ENCODE measurements at regions not wholly inside any gene's neighbourhood (a gene's known extent, or its start where the extent isn't known, plus 50 kb on each side); places are given as distances from the start of the nearest gene placed in this dataset.
"Not testable (repeated sequence)": the region's sequence is repeated elsewhere in the genome, so short reads cannot be mapped to it uniquely, and the experiment has no call there.

DNA sequence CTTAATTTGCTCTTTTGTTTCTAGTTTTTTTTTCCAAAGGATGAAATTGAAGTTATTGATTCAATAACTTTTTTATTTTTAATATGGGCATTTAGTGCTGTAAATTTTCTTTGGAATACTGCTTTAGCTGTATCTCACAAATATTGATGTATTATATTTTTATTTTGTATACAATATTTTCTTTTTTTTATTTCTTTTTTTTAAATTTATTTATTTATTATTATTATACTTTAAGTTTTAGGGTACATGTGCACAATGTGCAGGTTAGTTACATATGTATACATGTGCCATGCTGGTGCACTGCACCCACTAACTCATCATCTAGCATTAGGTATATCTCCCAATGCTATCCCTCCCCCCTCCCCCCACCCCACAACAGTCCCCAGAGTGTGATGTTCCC lies 823.7 kb downstream of the KCTD16 start:
- not testable (repeated sequence) for H3K27ac Mint-ChIP-seq; H3K4me1 ChIP-seq (ENCODE audit: control insufficient read depth, insufficient read depth, low read length, poor library complexity, severe bottlenecking); H3K9me3 ChIP-seq (ENCODE audit: control insufficient read depth in 2 of 2, low read length in 2 of 2); H3K4me3 ChIP-seq (ENCODE audit: low read depth, low read length); H3K9me3 Mint-ChIP-seq; H3K27me3 ChIP-seq (ENCODE audit: control insufficient read depth, insufficient read depth, low read length); ATAC-seq (ENCODE audit: low read depth in 2 of 2); DNase-seq; H3K4me3 Mint-ChIP-seq; H3K27ac ChIP-seq (ENCODE audit: insufficient read depth, low read length, poor library complexity, severe bottlenecking); H3K4me1 Mint-ChIP-seq; H3K36me3 ChIP-seq (ENCODE audit: control insufficient read depth, insufficient read depth, low read length); H3K36me3 Mint-ChIP-seq; H3K27me3 Mint-ChIP-seq

DNA sequence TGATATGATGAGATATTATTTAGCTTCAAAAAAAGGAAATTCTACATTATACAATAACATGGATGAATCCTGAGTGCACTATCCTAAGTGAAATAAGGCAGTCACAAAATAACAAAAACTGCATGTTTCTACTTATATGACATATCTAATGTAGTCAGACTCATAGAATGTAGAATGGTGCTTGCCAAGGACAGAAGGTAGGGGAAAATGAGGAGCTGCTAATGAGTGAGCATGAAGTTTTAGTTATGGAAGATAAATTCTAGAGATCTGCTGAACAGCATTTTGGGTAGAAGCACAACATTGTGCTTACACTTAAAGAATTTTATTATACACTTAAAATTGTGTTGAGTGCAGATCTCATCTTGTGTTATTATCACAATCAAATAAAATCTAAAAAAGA lies 812.4 kb downstream of the KCTD16 start:
- Histone ChIP-seq H3K27ac (ENCODE audit: insufficient read depth, low read length, poor library complexity, severe bottlenecking) (no peak overlapping the region), H3K27me3 (ENCODE audit: control insufficient read depth, insufficient read depth, low read length) (no peaks in the 10 kb centered on the region), H3K4me3 (ENCODE audit: low read depth, low read length) (no peak overlapping the region), H3K9me3 (ENCODE audit: control insufficient read depth in 2 of 2, low read length in 2 of 2) (no peaks in the 10 kb centered on the region), H3K36me3 (ENCODE audit: control insufficient read depth, insufficient read depth, low read length) (no peaks in the 10 kb centered on the region), H3K4me1 (ENCODE audit: control insufficient read depth, insufficient read depth, low read length, poor library complexity, severe bottlenecking) (no peaks in the 10 kb centered on the region)
- Mint-ChIP-seq H3K36me3 (no peaks in the 10 kb centered on the region), H3K9me3 (peaks cover 2 to 32% (median 4%) of the 10 kb centered on the region in 7 donors), H3K27me3 (no peaks in the 10 kb centered on the region), H3K4me3 (no peak overlapping the region), H3K27ac (no peak overlapping the region), H3K4me1 (no peaks in the 10 kb centered on the region)
- DNase-seq (no peak), ATAC-seq (ENCODE audit: low read depth in 2 of 2) (no peak)

DNA sequence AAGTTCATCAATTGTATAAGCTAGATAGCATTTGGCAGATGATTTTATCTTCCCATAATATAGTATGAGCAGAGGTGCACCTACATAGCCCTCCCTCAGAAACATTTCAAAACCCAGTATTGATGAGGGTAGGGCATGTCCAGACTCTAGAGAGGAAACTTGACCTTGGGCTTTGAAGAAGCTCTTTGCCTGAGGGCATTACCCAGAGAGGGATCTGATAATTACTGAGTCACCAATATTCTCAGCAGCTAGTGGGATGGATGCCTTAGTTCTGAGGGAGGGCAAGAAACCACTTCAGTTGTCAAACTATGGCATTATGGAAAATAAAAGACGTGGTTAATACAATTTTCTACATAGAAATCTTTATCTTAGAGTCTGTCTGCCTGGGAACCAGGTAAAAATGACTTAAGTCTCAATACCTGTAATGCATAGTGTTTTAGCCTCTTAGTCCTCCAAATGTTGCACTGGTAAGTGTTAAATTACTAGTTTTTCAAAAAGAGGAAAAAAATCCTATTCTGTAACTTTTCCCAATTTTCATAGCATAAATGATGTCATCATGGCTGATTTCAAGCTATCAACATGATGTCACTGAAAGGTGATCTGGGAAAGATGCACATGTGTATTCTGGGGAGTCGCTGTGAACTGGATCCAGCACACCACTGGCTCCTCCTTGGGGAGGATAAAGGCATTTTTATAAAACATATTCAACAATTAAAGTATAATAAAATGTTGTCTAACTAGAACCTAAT lies 809.0 kb downstream of the KCTD16 start:
- no peak overlapping the region for H3K4me3 ChIP-seq (ENCODE audit: low read depth, low read length)
- no peak overlapping the region for H3K27ac ChIP-seq (ENCODE audit: insufficient read depth, low read length, poor library complexity, severe bottlenecking)
- Mint-ChIP-seq H3K9me3 (peaks cover 0 to 21% (median 2%) of the 10 kb centered on the region in 7 donors), H3K27ac (no peak overlapping the region), H3K36me3 (no peaks in the 10 kb centered on the region), H3K27me3 (no peaks in the 10 kb centered on the region), H3K4me1 (no peaks in the 10 kb centered on the region), H3K4me3 (no peak overlapping the region)
- H3K9me3 ChIP-seq (ENCODE audit: control insufficient read depth in 2 of 2, low read length in 2 of 2), result no peaks in the 10 kb centered on the region
- DNase-seq (no peak), ATAC-seq (ENCODE audit: low read depth in 2 of 2) (no peak)
- no peaks in the 10 kb centered on the region for H3K36me3 ChIP-seq (ENCODE audit: control insufficient read depth, insufficient read depth, low read length)
- no peaks in the 10 kb centered on the region for H3K27me3 ChIP-seq (ENCODE audit: control insufficient read depth, insufficient read depth, low read length)
- no peaks in the 10 kb centered on the region for H3K4me1 ChIP-seq (ENCODE audit: control insufficient read depth, insufficient read depth, low read length, poor library complexity, severe bottlenecking)

DNA sequence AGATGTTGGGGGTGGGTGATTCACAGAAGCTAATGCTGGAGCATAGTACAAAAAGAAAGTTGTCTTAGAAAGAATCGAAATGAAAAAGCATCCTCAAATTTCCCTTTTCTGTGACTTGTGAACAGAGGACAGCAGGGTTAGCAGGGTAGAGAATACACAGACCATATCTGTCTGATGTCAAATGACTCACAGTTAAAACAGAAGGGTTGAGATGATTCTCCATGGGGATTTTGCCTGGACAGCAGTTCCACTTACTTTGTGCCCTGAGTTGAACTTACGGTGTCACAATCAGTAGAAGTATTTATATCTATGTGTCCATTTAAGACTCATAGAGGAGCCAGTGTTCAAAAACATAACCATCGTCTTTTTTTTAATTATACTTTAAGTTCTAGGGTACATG lies 801.6 kb downstream of the KCTD16 start:
- no peaks in the 10 kb centered on the region for H3K27me3 Mint-ChIP-seq
- Histone ChIP-seq H3K36me3 (ENCODE audit: control insufficient read depth, insufficient read depth, low read length) (no peaks in the 10 kb centered on the region), H3K4me3 (ENCODE audit: low read depth, low read length) (no peak overlapping the region), H3K4me1 (ENCODE audit: control insufficient read depth, insufficient read depth, low read length, poor library complexity, severe bottlenecking) (no peaks in the 10 kb centered on the region), H3K27ac (ENCODE audit: insufficient read depth, low read length, poor library complexity, severe bottlenecking) (no peak overlapping the region), H3K9me3 (ENCODE audit: control insufficient read depth in 2 of 2, low read length in 2 of 2) (peaks cover 0 to 2% of the 10 kb centered on the region in 2 experiments), H3K27me3 (ENCODE audit: control insufficient read depth, insufficient read depth, low read length) (no peaks in the 10 kb centered on the region)
- ATAC-seq (ENCODE audit: low read depth in 2 of 2) (no peak), DNase-seq (no peak)
- no peaks in the 10 kb centered on the region for H3K36me3 Mint-ChIP-seq
- H3K4me3 Mint-ChIP-seq, result no peak overlapping the region
- H3K4me1 Mint-ChIP-seq, result no peaks in the 10 kb centered on the region
- no peak overlapping the region for H3K27ac Mint-ChIP-seq
- H3K9me3 Mint-ChIP-seq, result peaks cover 0 to 16% (median 4%) of the 10 kb centered on the region in 7 donors

DNA sequence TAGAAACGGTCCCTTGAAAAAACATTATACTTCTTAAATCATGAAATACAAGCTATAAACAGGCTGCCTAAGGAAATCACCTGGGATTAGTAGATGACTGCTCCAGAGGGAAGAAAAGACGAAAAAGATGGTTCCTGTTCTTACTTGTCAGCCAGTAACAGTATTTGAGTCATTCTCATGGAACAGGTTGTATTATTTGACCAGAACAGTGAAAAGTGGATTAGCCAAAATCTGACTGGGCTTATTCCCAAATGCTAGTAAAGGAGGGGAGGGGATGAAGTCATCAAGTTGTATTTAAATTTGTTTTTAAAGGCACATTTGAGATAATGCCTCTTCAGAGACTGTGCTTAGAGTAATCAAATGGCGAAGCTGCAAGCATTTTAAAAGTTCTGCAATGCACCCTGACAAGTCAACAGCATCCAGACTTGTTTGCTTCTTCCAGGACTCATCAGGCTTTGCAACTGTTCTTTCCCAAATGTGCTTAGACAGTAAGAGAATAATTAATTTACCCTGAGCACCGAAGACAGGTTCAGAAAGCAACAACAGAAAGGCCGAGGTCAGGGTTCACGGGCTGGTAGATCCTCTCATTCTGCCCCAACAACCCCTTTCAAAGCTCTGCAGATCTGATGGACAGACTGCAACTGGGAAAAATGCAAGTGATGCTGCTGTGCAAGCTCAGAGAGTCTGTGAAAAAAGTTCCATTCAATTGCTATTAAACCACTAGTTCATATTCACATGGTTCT lies 800.6 kb downstream of the KCTD16 start:
- Mint-ChIP-seq H3K4me1 (no peaks in the 10 kb centered on the region), H3K27me3 (no peaks in the 10 kb centered on the region), H3K36me3 (no peaks in the 10 kb centered on the region), H3K4me3 (no peak overlapping the region), H3K9me3 (peaks cover 0 to 16% (median 6%) of the 10 kb centered on the region in 7 donors), H3K27ac (no peak overlapping the region)
- Histone ChIP-seq H3K27me3 (ENCODE audit: control insufficient read depth, insufficient read depth, low read length) (no peaks in the 10 kb centered on the region), H3K4me1 (ENCODE audit: control insufficient read depth, insufficient read depth, low read length, poor library complexity, severe bottlenecking) (no peaks in the 10 kb centered on the region), H3K9me3 (ENCODE audit: control insufficient read depth in 2 of 2, low read length in 2 of 2) (peaks cover 0 to 2% of the 10 kb centered on the region in 2 experiments), H3K4me3 (ENCODE audit: low read depth, low read length) (no peak overlapping the region), H3K27ac (ENCODE audit: insufficient read depth, low read length, poor library complexity, severe bottlenecking) (no peak overlapping the region), H3K36me3 (ENCODE audit: control insufficient read depth, insufficient read depth, low read length) (no peaks in the 10 kb centered on the region)
- ATAC-seq (ENCODE audit: low read depth in 2 of 2), result no peak
- DNase-seq, result no peak

DNA sequence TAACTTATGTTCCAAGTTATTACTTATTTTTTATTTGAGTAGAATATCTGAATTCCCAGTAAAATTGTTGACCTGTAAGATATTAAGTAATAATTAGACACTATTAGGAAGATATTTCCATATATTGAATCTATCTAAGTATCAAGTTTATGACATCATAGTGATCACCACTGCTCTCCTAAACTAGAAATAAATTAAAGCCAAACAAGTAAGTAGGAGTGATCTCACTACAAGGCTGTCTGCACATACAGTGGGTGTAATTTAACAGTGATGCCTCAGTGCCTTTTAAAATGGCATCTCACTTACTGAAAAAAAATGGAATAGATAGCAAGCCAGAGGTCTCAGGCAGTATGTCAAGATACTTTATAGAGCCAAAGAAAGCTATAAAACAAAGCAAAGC lies 789.6 kb downstream of the KCTD16 start:
- H3K36me3 ChIP-seq (ENCODE audit: control insufficient read depth, insufficient read depth, low read length), result no peaks in the 10 kb centered on the region
- H3K4me1 ChIP-seq (ENCODE audit: control insufficient read depth, insufficient read depth, low read length, poor library complexity, severe bottlenecking), result no peaks in the 10 kb centered on the region
- no peak overlapping the region for H3K4me3 Mint-ChIP-seq
- H3K27ac ChIP-seq (ENCODE audit: insufficient read depth, low read length, poor library complexity, severe bottlenecking), result no peak overlapping the region
- ATAC-seq (ENCODE audit: low read depth in 2 of 2) (no peak), DNase-seq (no peak)
- no peaks in the 10 kb centered on the region for H3K36me3 Mint-ChIP-seq
- no peak overlapping the region for H3K4me3 ChIP-seq (ENCODE audit: low read depth, low read length)
- H3K27ac Mint-ChIP-seq, result no peak overlapping the region
- H3K27me3 Mint-ChIP-seq, result no peaks in the 10 kb centered on the region
- no peaks in the 10 kb centered on the region for H3K4me1 Mint-ChIP-seq
- no peaks in the 10 kb centered on the region for H3K9me3 ChIP-seq (ENCODE audit: control insufficient read depth in 2 of 2, low read length in 2 of 2)
- no peaks in the 10 kb centered on the region for H3K27me3 ChIP-seq (ENCODE audit: control insufficient read depth, insufficient read depth, low read length)
- peaks cover 0 to 8% (median 0%) of the 10 kb centered on the region in 7 donors for H3K9me3 Mint-ChIP-seq

DNA sequence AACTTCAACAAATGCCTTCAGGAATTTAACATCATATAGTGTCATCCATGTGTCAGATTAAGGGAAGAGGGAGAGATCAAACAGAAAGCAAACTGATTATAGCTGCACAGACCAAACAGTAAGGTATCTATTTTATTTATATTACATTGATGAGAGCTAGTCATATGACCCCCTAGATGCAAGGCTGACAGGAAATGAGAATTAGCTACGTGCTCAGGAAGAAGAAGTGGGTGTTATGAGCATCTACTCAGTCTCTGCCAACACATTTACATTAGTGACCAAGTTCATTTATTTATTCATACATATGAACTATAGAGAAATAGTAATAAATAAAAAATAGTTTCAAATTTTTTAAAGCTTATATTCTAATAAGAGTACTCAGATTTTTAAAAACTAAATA lies 787.3 kb downstream of the KCTD16 start:
- Histone ChIP-seq H3K27me3 (ENCODE audit: control insufficient read depth, insufficient read depth, low read length) (no peaks in the 10 kb centered on the region), H3K9me3 (ENCODE audit: control insufficient read depth in 2 of 2, low read length in 2 of 2) (no peaks in the 10 kb centered on the region), H3K4me3 (ENCODE audit: low read depth, low read length) (no peak overlapping the region), H3K4me1 (ENCODE audit: control insufficient read depth, insufficient read depth, low read length, poor library complexity, severe bottlenecking) (no peaks in the 10 kb centered on the region), H3K27ac (ENCODE audit: insufficient read depth, low read length, poor library complexity, severe bottlenecking) (no peak overlapping the region), H3K36me3 (ENCODE audit: control insufficient read depth, insufficient read depth, low read length) (no peaks in the 10 kb centered on the region)
- DNase-seq (no peak), ATAC-seq (ENCODE audit: low read depth in 2 of 2) (no peak)
- no peak overlapping the region for H3K27ac Mint-ChIP-seq
- H3K36me3 Mint-ChIP-seq, result no peaks in the 10 kb centered on the region
- peaks cover 0 to 8% (median 0%) of the 10 kb centered on the region in 7 donors for H3K9me3 Mint-ChIP-seq
- H3K4me1 Mint-ChIP-seq, result no peaks in the 10 kb centered on the region
- H3K27me3 Mint-ChIP-seq, result no peaks in the 10 kb centered on the region
- H3K4me3 Mint-ChIP-seq, result no peak overlapping the region

DNA sequence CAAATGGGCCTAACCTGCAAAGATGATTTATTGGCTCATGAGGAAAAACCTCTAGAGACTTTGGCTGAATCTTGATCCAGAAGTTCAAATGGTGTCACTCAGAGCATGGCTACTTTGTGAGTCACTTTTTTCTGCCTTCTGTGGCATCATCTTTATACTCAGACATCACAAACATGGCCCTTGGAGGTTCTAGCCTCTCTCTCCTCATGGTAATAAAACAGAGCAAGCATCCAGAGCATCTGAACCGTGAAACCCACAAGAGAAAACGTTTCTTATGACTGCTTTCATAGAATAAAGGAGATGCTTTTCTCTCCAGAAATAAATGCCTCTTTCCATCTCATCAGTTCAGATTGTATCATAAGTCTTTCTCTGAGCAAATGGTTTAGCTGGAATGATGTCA lies 780.3 kb downstream of the KCTD16 start:
- Mint-ChIP-seq H3K27ac (no peak overlapping the region), H3K36me3 (no peaks in the 10 kb centered on the region), H3K4me1 (no peaks in the 10 kb centered on the region), H3K27me3 (no peaks in the 10 kb centered on the region), H3K9me3 (peaks cover 0 to 15% (median 2%) of the 10 kb centered on the region in 7 donors), H3K4me3 (no peak overlapping the region)
- DNase-seq (no peak), ATAC-seq (ENCODE audit: low read depth in 2 of 2) (no peak)
- H3K36me3 ChIP-seq (ENCODE audit: control insufficient read depth, insufficient read depth, low read length), result no peaks in the 10 kb centered on the region
- no peak overlapping the region for H3K27ac ChIP-seq (ENCODE audit: insufficient read depth, low read length, poor library complexity, severe bottlenecking)
- H3K4me3 ChIP-seq (ENCODE audit: low read depth, low read length), result no peak overlapping the region
- no peaks in the 10 kb centered on the region for H3K4me1 ChIP-seq (ENCODE audit: control insufficient read depth, insufficient read depth, low read length, poor library complexity, severe bottlenecking)
- H3K9me3 ChIP-seq (ENCODE audit: control insufficient read depth in 2 of 2, low read length in 2 of 2), result no peaks in the 10 kb centered on the region
- no peaks in the 10 kb centered on the region for H3K27me3 ChIP-seq (ENCODE audit: control insufficient read depth, insufficient read depth, low read length)
